ENCODE measurements at regions not wholly inside any gene's neighbourhood (a gene's known extent, or its start where the extent isn't known, plus 50 kb on each side); places are given as distances from the start of the nearest gene placed in this dataset.

- DNase-seq (ENCODE audit: low read depth, low spot score): no peak
Observed at GRCh38 chr20:7624886-7625285, 315.4 kb downstream of the HAO1 start.

DNA sequence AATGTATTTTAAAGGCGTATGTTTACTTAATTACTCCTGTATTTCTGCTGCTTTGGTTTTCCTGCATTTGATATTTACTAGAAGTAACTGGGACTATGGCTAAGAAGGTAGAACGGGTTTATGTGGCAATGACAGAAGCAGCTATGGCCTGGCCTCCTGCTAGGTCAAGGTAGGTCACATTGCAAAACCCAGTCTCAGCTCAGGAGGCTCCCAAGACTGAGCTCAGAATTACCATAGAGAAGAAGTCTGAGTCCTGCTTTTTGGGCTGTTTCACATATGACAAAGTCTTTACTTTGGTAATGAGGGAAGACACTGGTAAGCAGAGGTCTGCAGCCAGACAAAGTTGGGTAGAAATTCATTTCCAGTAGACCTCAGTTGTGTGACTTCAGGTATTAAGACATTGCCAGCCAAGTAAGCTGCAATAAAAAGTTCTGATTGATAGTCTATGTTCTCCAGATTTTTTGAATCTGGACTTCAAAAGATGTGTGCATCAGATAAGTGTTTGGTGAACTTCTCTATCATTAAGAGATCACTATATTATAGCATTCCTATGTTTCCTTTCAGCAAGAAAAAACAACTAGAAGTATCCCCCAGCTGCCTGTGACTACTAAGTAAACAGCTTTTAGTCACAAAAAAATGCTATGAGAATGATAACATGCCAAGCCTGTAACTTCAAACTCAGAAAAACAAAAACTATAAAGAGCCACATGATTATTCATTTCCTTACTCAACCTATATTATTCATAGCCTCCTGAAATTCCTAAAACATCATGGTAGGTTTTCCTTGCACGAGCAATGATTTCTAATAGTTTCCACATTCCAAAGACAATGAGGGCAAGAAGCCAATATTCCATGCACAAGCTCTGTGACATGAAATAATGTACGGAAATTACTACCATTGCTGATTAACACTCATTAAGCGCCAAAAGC is 312.3 kb downstream of the HAO1 start:
- DNase-seq (ENCODE audit: low read depth, low spot score): no peak

GRCh38 chr20:7629880-7630279 is 310.4 kb downstream of the HAO1 start:
- DNase-seq (ENCODE audit: low read depth, low spot score): no peak

- DNase-seq (ENCODE audit: low read depth, low spot score): peak; percentile 7
Observed at GRCh38 chr20:7637184-7637583, 303.1 kb downstream of the HAO1 start.

- DNase-seq (ENCODE audit: low read depth, low spot score): no peak
Observed at GRCh38 chr20:7650086-7650879, 290.0 kb downstream of the HAO1 start.

GRCh38 chr20:7654231-7654630 is 286.0 kb downstream of the HAO1 start:
- DNase-seq (ENCODE audit: low read depth, low spot score): no peak

DNA sequence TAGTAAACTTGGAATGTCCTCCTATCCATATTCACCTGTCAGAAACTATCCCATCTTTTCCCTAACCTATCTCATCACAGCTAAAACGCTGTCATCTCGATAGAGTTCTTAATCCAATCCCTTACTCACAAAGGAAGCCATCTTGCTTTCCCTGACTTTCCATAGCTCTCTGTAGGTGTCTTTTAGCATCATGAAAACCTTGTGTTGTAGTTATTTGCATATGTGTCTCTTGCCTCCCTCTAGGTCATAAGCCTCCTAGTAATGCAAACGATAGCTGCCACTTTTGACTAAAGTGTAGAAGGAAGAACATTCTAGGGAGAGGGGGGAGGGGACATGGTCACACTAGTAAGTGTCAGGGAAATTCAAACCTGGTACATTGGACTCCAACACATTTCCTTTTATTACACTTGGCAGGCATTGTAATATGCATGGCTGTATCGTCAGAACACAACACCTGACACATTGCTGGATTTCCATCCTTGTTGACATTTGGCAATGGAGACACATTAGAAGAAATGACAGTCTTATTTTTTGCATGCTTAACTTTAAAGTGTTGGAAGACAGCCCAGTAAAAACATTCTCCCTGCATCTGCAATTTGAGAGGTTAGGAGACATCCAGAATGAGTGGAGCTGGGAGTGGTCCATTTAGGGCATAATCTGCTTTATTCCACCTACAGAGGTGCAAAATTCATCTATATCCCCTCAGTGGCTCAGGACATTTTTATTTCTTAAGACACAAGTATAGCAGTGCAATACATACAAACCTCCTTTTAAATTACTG is 283.4 kb downstream of the HAO1 start:
- DNase-seq (ENCODE audit: low read depth, low spot score): no peak

DNA sequence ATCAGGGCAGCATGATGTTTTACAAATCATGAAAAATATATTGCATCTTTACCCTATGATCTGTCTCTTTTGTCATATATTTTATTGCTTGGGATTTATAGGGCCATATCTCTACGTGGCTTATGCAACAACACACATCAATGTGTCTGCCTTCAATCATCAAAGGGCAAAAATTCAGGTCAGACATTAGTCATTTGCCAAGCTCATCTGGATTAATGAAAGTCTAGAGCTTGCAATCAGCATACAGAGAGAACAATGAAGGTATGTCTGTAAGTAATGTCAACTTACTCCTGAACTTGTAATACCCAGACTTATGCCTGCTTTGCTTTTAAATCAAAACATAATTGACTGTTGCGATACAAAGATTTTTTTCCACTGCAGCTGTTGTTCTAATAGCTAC is 282.7 kb downstream of the HAO1 start:
- DNase-seq (ENCODE audit: low read depth, low spot score): no peak

GRCh38 chr20:7660165-7660564 is 280.1 kb downstream of the HAO1 start:
- DNase-seq (ENCODE audit: low read depth, low spot score): no peak

DNA sequence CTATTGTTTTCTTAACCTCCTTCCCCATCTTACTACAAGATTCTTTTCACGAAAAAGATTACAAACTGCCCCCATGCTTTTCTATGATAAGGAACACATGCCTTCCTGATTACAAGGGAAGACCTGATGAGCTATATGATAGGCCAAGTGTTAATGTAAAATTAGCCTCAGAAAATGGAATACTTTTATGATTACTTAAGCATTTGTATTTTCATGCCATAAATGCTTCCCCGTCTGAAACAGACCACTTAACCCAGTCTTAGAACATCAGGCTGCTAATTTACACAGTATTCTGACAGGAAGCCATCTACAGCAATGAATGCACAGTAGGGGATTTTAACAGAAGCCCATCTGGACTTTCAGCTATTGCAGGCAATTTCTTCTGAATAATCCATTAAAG is 274.9 kb downstream of the HAO1 start:
- no peak for DNase-seq (ENCODE audit: low read depth, low spot score)

GRCh38 chr20:7667194-7667593 is 273.1 kb downstream of the HAO1 start:
- DNase-seq (ENCODE audit: low read depth, low spot score): no peak

DNA sequence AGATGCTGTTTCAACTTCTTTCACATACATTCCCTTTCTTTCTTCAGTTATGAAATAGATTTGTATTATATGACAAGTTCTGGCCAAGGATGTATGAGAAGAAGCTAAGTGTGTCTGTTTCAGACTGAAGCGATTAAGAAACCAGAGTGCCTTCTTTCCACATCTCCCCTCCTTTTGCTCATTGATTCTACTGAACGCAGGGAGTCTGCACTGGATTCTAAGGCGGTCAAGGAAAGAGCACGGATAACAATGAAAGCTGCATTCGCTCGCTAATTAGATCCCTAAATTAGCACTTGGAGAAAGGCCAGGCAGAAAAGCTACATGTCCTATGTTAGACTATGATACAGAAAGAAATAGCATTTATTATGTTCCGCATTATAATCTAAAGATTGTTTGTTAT is 267.7 kb downstream of the HAO1 start:
- DNase-seq (ENCODE audit: low read depth, low spot score): no peak

DNA sequence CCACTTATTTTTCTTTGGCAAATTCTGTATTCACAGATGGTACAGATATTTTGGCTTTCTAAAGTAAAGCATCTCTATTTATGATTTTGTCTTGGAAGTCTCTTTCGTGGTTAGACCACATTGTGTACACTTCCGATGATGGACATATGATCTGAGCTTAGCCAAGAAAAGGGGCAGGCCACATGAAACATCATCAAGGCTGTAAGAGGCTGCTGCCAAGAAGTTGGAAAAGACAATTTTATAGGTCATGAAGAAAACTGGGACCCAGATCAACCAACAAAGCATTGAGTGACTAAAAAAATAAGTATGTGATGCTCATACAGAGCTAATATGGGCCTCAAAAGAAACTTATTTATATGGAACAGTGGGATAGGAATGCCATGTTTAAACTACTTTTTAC is 266.4 kb downstream of the HAO1 start:
- DNase-seq (ENCODE audit: low read depth, low spot score): peak; percentile 60

- no peak for DNase-seq (ENCODE audit: low read depth, low spot score)
Observed at GRCh38 chr20:7682916-7683315, 257.3 kb downstream of the HAO1 start.

DNA sequence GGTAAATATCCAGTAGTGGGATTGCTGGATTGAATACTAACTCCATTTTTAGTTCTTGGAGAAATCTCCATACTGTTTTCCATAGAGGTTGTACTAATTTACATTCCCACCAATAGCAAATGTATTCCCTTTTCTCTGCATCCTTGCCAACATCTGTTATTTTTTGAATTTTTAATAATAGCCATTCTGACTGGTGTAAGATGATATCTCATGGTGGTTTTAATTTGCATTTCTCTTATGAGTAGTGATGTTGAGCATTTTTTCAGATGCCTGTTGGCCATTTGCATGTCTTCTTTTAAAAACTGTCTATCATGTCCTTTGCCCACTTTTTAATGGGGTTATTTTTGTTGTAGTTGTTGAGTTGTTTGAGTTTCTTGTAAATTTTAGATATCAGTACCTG is 253.2 kb downstream of the HAO1 start:
- no peak for DNase-seq (ENCODE audit: low read depth, low spot score)

GRCh38 chr20:7689151-7689550 is 251.1 kb downstream of the HAO1 start:
- DNase-seq (ENCODE audit: low read depth, low spot score): no peak

DNA sequence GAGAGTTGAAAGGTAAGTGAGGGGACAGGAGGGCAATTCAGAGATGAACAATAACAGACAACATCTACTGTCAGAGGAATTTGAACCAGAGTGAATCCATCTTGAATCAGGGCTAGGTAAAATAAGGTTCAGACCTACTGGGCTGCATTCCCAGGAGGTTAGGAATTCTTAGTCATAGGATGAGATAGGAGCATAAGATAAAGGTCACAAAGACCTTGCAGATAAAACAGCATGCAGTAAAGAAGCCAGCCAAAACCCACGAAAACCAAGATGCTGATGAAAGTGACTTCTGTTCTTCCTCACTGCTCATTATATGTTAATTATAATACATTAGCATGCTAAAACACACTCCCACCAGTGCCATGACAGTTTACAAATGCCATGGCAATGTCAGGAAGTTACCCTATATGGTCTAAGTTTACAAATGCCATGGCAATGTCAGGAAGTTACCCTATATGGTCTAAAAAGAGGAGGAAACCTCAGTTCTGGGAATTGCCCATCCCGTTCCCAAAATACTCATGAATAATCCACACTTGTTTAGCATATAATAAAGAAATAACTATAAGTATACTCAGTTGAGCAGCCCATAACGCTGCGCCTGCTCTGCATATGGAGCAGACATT is 248.5 kb downstream of the HAO1 start:
- DNase-seq (ENCODE audit: low read depth, low spot score): no peak

DNA sequence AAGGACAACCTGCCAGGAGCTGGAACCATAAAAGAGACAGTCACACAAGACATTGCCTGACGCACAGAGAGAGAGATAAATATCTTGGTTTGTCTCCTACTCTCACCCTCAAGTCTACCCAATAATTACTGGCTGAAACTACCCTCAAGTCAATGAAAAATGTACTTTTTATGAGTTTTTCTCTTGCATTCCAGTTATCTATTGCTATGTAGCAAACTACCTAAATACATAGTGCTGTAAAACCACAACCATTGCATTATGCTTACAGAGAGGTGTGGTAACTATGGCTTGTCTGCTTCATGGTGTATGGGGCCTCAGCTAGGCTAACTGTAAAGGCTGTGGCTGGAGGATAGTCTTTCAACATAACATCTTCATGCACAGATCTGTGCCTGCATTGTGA is 247.8 kb downstream of the HAO1 start:
- DNase-seq (ENCODE audit: low read depth, low spot score): no peak

- no peak for DNase-seq (ENCODE audit: low read depth, low spot score)
Observed at GRCh38 chr20:7693761-7694160, 246.5 kb downstream of the HAO1 start.

- no peak for DNase-seq (ENCODE audit: low read depth, low spot score)
Observed at GRCh38 chr20:7695051-7695495, 245.2 kb downstream of the HAO1 start.

GRCh38 chr20:7695635-7696034 is 244.6 kb downstream of the HAO1 start:
- no peak for DNase-seq (ENCODE audit: low read depth, low spot score)

- no peak for DNase-seq (ENCODE audit: low read depth, low spot score)
Observed at GRCh38 chr20:7696311-7696710, 243.9 kb downstream of the HAO1 start.

All from smooth muscle cell of the brain vasculature (primary cell).